RPMI8226 (cell line): ENCODE measurements at regions not wholly inside any gene's neighbourhood (a gene's known extent, or its start where the extent isn't known, plus 50 kb on each side); places are given as distances from the start of the nearest gene placed in this dataset.
"Not testable (repeated sequence)": the region's sequence is repeated elsewhere in the genome, so short reads cannot be mapped to it uniquely, and the experiment has no call there.

Experiments
- DNase-seq: peaks from one replicate; pipeline ENCODE4 v3.0.0-alpha.2; 2015

DNA sequence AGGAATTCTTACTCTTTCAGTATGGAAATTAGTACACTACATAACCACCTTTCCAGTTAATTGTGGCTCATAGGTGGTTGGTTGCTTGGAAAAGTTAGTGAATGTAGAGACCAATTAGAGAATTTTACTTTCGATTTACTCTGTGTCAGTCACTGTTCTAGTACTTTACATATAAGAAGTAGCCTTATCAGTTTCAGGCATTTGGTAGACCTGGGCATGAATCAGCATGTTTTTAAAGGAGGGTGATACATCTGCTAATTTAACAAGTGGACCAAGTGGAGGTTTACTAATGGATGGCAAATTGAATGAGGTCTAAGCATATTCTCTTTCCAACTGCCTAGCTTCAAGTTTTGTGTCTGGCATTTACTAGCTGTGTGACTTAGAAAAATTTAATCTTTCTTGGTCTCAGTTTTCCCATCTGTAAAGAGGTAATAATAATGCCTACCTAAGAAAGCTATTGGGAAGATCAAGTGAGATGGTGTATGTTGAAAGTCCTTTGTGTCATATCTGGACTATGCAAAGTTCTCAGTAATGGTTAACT lies 1158.6 kb downstream of the PLA2G4A start:
- DNase-seq: no peak

DNA sequence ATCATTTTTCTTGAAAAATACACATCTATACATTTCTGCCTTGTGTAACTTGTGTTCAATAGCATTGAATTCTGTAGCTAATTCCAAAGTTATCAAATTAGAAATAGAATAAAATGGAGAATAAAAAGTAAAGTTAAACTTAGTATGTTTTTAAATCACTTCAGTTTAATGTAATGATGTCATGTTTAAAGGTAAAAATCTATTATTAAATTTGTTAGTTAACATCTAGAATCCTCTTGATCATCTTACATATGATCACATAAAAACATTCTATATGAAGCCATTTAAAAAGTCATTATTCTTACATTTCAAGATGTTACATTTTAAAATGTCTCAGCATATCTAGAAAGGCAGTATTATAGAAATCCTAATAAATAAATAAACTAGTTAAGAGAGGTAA lies 1163.2 kb downstream of the PLA2G4A start:
- no peak for DNase-seq

DNA sequence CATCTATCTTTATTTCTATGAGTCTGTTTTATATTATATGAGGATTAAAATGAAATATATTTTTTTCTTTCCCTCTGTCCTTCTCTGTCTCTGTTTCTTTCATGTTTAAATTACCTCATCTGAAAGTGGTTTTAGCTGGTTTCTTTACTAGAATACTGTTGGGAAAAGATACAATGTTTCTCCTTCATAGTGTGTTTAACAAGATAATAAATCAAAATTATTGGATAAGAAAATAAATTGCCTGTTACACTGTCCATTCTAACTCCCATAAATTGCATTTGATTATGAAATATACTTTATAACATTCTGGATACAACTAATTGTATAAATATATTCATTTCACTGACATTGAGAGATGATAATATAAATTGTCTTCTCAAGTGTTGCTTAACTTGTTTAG lies 1168.0 kb downstream of the PLA2G4A start:
- no peak for DNase-seq

DNA sequence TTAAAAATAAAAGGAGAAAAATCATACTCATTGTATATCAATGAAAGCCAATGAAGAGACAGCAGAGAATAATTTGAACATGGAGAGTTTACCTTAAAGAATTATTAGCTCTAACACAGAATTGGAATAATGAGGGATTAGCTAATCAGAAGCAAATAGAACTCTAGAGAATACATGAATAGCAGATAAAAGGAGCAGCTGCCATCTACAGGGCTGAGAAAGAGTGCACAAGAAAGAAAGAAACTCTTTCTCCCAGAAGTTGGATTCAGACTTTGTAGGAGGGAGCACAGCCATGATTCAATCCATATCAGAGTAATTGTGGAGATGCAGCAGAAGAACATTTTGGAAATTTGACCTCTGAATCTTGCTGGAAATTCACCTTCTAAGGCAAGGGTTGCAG lies 1171.2 kb downstream of the PLA2G4A start:
- no peak for DNase-seq

DNA sequence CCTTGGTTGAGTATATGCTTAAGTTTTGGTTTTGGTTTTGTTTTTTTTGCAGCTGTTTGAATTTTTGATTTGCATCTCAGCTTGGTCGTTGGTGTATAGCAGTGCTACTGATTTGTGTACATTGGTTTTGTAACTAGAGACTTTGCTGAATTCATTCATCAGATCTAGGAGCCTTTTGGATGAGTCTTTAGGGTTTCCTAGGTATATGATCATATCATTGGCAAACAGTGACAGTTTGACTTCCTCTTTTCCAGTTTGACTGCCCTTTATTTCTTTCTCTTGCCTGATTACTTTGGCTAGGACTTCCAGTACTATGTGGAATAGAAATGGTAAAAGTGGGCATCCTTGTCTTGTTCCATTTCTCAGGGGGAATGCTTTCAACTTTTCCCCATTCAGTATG lies 1174.9 kb downstream of the PLA2G4A start:
- DNase-seq: not testable (repeated sequence)

- DNase-seq: no peak
Measured at GRCh38 chr1:188004849-188005248, 1176.1 kb downstream of the PLA2G4A start.

DNA sequence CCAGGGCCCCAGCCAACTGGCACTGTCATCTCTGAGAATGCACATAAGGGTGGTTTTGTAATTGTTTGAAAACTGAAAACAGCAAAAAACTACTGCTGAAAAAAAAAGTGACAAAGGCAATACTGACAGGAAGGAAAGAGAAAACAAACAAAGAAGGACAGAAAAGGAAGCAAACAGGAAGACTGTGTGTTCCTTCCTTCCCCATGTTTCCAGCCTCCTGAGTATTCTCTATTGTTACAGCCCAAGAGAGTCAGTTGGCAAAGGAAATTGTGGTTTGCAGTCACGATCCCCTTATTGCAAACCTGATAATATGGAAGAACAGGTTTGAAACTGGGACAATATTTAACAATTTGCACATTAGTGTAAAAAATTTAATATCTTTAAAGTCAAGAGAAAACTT lies 1177.6 kb downstream of the PLA2G4A start:
- DNase-seq: no peak

GRCh38 chr1:188013222-188013849 lies 1184.6 kb downstream of the PLA2G4A start:
- DNase-seq: not testable (repeated sequence)

DNA sequence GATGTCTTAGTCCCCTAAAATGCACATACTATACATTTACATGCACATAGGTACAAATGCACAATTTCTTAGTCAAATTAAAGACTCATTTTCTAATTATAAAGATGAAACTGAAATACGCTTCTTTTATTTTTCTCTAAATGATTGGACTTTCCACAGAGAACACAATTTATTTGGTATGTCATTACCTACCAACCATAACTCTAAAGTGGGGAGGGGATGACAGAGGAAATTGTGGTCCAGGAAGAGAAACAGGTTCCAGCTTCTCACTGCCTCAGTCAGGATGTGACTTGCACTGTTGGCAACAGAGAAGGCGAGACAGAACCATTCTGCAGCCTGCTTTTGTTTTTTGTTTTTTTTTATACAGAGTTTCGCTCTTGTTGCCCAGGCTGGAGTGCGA lies 1189.2 kb downstream of the PLA2G4A start:
- DNase-seq: no peak

DNA sequence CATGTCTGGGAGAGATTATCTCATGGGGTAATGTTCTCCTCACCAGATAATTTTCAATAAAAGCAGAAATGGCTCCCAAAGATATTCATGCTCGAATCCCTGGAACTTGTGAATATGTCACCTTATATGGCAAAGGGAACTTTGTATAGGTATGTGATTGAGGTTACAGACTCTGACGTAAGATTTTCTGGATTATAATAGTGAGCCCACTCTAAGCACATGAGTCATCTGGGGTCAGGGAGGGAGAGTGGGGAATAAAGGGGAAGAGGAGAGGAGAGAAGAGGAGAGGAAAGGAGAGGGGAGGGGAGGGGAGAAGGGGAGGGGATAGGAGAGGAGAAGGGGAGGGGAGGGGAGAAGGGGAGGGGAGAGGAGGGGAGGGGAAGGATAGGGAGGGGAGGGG lies 1193.9 kb downstream of the PLA2G4A start:
- no peak for DNase-seq

DNA sequence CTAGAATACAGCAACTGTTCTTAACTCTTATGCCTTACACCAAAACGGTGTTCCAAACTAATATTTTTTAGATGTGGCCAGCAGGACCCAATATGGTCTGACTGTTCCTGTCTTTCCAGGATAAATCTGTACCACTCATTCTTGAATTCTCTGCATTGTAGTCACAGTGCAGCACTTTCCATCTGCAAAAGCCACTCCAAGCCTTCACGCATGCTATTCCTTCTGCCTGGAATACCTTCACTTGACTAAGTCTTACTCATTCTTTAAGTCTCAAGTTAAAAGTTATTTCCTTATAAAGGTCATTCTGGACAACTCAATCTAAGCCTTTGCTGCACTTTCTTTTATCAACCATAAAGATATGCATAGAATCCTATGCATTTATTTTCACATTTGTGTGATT lies 1194.5 kb downstream of the PLA2G4A start:
- no peak for DNase-seq

DNA sequence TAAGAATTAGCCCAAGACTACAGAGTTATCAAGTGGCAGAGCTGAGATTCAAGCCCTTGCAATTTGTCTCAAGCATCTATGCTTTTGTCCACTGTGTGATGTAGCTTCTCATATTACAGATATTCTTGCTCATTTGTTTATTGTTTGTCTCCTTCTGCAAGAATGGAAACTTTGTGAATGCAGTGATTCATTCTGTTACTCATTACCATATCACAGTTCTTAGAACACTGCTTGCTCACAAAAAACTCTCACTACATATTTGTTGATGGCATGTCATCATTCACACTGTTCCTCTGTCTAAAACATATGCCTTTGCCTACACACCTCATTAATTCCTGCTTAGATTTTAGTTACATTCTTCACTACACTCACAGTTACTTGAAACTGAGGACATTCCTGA lies 1198.9 kb downstream of the PLA2G4A start:
- DNase-seq: no peak

DNA sequence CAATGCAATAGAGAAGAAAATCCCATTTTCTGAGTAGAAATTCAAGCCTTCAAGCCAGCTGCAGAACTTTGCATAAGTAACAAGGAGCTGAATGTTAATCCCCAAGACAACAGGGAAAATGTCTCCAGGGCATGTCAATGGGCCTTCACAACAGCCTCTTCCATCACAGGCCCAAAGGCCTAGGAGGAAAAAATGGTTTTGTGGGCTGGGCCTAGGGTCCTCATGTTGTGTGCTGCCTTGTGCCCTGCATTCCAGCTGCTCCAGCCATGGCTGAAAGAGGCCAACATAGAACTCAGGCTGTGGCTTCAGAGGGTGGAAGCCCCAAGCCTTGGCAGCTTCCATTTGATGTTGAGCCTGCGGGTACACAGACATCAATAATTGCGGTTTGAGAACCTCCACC lies 1208.8 kb downstream of the PLA2G4A start:
- not testable (repeated sequence) for DNase-seq

DNA sequence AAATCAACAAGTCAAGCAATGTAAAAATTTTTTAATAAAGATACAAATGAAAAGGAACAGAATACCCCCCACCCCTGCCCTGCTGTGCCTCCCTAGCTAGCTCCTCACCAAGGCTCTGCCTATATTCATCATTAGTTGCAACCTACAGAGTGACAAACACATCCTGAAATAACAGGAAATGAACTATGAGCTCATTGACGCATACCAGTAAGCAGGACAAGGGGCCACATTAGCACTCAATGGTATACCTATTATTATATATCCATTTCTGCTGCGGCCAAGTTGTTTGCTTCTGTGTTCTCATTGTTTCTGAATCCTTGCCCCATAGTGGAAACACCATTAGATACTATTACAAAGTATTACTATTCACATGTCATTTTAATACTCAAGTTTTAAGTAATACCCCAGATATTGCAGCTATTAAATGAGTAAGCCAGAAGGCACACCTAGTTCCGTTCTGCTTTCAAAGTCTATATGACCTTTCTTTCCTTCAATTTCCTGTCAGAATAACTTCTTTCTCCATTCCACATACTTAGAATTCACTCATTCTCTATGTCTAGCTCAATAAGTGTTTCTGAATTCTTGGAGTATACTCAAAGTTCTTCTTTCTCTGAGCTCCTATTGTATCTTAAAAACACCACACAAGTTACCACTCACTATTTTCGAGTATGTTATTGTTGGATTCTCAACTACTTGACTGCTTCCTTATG lies 1214.9 kb downstream of the PLA2G4A start:
- DNase-seq: no peak

- DNase-seq: no peak
Measured at GRCh38 chr1:188050250-188050649, 1221.5 kb downstream of the PLA2G4A start.

DNA sequence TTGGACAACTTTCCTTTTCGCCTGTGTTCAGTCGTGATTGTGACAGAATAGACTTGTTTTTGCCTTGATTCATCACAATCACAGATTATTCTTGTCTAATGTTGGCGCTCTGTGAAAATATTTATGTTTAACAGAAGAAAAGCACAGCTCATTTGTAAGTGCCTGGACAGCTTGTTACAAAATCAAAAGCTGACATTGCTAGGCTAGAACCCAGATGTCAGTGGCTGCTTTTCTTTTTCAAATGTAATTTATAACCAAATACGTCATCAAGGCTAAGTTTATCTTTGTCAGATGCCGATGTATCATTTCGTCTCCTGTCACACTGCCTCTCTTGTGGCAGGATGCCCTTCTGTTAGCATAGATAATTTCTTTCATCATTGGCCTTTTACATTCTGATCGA lies 1227.3 kb downstream of the PLA2G4A start:
- DNase-seq: no peak

GRCh38 chr1:188058801-188059200 lies 1230.1 kb downstream of the PLA2G4A start:
- DNase-seq: no peak

DNA sequence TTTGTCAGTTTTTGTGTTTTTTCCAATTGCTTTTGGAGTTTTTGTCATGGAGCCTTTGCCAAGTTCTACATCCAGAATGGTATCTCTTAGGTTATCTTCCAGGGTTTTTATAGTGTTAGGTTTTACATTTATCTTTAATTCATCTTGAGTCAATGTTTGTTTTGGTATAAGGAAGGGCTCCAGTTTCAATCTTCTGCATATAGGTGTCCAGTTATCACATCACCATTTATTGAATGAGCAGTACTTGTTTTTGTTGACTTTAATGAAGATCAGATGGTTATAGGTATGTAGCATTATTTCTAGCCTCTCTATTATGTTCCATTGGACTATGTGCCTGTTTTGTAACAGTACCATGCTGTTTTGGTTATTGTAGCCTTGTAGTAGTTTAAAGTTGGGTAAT lies 1233.1 kb downstream of the PLA2G4A start:
- no peak for DNase-seq

- DNase-seq: no peak
Measured at GRCh38 chr1:188062456-188062855, 1233.7 kb downstream of the PLA2G4A start.

DNA sequence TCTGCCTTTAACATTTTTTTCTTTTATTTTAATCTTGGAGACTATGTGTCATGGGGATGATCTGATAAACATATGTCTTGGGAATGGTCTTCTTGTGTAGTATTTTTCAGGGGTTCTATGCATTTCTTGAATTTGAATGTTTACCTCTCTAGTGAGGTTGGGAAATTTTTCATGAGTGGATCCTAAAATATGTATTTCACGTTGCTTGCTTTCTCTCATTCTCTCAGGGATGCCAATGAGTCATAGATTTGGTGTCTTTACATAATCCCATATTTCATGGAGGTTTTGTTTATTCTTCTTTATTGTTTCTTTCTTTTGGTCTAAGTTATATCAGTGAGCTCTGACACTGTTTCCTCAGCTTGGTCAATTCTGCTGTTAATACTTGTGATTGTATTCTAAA lies 1237.2 kb downstream of the PLA2G4A start:
- no peak for DNase-seq

DNA sequence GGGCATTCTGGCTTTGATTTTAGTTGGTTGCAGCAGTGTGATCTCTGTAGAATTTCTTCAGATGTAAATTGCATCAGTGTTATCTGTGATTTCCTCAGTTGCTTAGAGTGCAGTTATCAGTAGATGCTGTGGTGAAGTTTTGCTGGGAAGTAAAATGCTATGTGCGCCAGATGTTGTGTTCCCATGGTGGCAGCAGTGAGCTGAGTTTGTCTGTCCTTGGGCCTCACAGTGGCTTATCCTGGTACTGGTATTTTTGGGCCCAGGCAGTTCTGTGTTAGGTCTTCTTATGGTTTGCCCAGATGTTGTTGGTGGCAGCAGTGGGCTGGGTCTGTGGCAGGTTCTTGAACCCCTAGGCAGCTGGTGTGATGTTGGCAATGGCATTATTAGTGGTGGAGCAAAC lies 1242.1 kb downstream of the PLA2G4A start:
- no peak for DNase-seq

GRCh38 chr1:188089015-188089414 lies 1260.3 kb downstream of the PLA2G4A start:
- DNase-seq: no peak

DNA sequence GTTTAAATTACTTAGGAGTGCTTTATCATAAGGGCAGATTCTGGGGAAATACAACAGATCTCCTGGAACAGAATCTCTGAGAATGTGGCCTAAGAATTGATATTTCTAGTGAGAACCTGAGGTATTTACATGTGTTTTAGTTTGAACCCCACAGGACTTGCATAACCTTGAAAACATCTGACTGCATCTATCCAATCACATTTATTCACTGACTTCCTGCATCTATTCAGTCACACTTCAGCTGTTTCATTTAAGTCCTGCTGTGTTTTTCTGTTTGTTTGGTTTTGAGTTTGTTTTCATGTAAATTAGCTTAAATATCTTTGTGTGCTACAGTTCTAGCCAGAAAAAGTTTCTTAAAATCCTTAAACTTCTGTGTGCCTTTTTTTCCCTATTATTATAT lies 1260.7 kb downstream of the PLA2G4A start:
- DNase-seq: no peak

- DNase-seq: no peak
Measured at GRCh38 chr1:188096521-188096920, 1267.8 kb downstream of the PLA2G4A start.

GRCh38 chr1:188117436-188117835 lies 1288.7 kb downstream of the PLA2G4A start:
- DNase-seq: no peak
